ENCODE measurements at regions not wholly inside any gene's neighbourhood (a gene's known extent, or its start where the extent isn't known, plus 50 kb on each side); places are given as distances from the start of the nearest gene placed in this dataset.

- no peak for TF ChIP-seq CTCF (IDR thresholded peaks at IDR 0.05)
- no peaks in the 10 kb centered on the region for H3K4me1 ChIP-seq
- H3K27ac ChIP-seq: no peak overlapping the region
- no peak overlapping the region for H3K4me3 ChIP-seq
- H3K36me3 ChIP-seq: no peaks in the 10 kb centered on the region
- intact Hi-C loops (cut with DNase I): no loop called here
- DNase-seq (ENCODE audit: low spot score in 2 of 2): no peak
- no peaks in the 10 kb centered on the region for H3K9me3 ChIP-seq
- H3K27me3 ChIP-seq: no peaks in the 10 kb centered on the region
Observed at GRCh38 chr1:95806171-95806570, 572.2 kb downstream of the RWDD3 start.

GRCh38 chr1:95809391-95809790, 575.4 kb downstream of the RWDD3 start:
- Histone ChIP-seq H3K4me1 (no peaks in the 10 kb centered on the region), H3K4me3 (no peak overlapping the region), H3K9me3 (no peaks in the 10 kb centered on the region), H3K27me3 (no peaks in the 10 kb centered on the region), H3K36me3 (no peaks in the 10 kb centered on the region), H3K27ac (no peak overlapping the region)
- TF ChIP-seq CTCF (IDR thresholded peaks at IDR 0.05): no peak
- intact Hi-C loops (cut with DNase I): no loop called here
- DNase-seq (ENCODE audit: low spot score in 2 of 2): no peak

GRCh38 chr1:95815511-95815910, 581.5 kb downstream of the RWDD3 start:
- no peak for DNase-seq (ENCODE audit: low spot score in 2 of 2)
- Histone ChIP-seq H3K36me3 (no peaks in the 10 kb centered on the region), H3K9me3 (no peaks in the 10 kb centered on the region), H3K27ac (no peak overlapping the region), H3K4me1 (no peaks in the 10 kb centered on the region), H3K4me3 (no peak overlapping the region), H3K27me3 (no peaks in the 10 kb centered on the region)
- no peak for TF ChIP-seq CTCF (IDR thresholded peaks at IDR 0.05)
- intact Hi-C loops (cut with DNase I): no loop called here

- Histone ChIP-seq H3K4me3 (no peak overlapping the region), H3K9me3 (no peaks in the 10 kb centered on the region), H3K27me3 (no peaks in the 10 kb centered on the region), H3K36me3 (no peaks in the 10 kb centered on the region), H3K27ac (no peak overlapping the region), H3K4me1 (no peaks in the 10 kb centered on the region)
- intact Hi-C loops (cut with DNase I): no loop called here
- no peak for DNase-seq (ENCODE audit: low spot score in 2 of 2)
- TF ChIP-seq CTCF (IDR thresholded peaks at IDR 0.05): no peak
Observed at GRCh38 chr1:95829556-95829955, 595.5 kb downstream of the RWDD3 start.

GRCh38 chr1:95832370-95832769, 598.4 kb downstream of the RWDD3 start:
- H3K9me3 ChIP-seq: peaks cover 0 to 7% of the 10 kb centered on the region in 2 donors
- H3K27me3 ChIP-seq: no peaks in the 10 kb centered on the region
- H3K27ac ChIP-seq: no peak overlapping the region
- no peaks in the 10 kb centered on the region for H3K36me3 ChIP-seq
- no peak for TF ChIP-seq CTCF (IDR thresholded peaks at IDR 0.05)
- DNase-seq (ENCODE audit: low spot score in 2 of 2): no peak
- intact Hi-C loops (cut with DNase I): no loop called here
- no peaks in the 10 kb centered on the region for H3K4me1 ChIP-seq
- H3K4me3 ChIP-seq: no peak overlapping the region

GRCh38 chr1:95849439-95849838, 615.4 kb downstream of the RWDD3 start:
- no peak for TF ChIP-seq CTCF (IDR thresholded peaks at IDR 0.05)
- Histone ChIP-seq H3K4me3 (no peak overlapping the region), H3K9me3 (no peaks in the 10 kb centered on the region), H3K36me3 (no peaks in the 10 kb centered on the region), H3K27me3 (no peaks in the 10 kb centered on the region), H3K27ac (no peak overlapping the region), H3K4me1 (no peaks in the 10 kb centered on the region)
- DNase-seq (ENCODE audit: low spot score in 2 of 2): no peak
- intact Hi-C loops (cut with DNase I): no loop called here
